ENCODE measurements at regions not wholly inside any gene's neighbourhood (a gene's known extent, or its start where the extent isn't known, plus 50 kb on each side); places are given as distances from the start of the nearest gene placed in this dataset.

DNA sequence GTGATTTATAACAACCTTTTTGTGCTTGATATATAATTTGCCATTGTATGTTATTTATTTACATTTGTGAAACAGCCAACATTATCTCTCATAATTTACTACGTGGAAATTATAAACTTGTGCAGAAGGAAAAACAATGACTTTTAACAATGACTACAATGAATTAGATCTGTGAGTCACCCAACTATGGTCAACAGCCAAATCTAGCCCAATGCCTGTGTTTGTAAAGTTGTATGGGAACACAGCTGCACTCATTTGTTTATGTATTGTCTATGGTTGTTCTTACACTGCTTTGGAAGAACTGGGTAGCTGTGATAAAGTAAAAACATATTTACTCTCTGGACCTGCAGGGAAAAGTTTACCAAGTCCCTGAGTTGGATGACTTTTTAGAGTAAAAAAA, 110.4 kb downstream of the OTOL1 start:
- TF ChIP-seq, protein P1, sequence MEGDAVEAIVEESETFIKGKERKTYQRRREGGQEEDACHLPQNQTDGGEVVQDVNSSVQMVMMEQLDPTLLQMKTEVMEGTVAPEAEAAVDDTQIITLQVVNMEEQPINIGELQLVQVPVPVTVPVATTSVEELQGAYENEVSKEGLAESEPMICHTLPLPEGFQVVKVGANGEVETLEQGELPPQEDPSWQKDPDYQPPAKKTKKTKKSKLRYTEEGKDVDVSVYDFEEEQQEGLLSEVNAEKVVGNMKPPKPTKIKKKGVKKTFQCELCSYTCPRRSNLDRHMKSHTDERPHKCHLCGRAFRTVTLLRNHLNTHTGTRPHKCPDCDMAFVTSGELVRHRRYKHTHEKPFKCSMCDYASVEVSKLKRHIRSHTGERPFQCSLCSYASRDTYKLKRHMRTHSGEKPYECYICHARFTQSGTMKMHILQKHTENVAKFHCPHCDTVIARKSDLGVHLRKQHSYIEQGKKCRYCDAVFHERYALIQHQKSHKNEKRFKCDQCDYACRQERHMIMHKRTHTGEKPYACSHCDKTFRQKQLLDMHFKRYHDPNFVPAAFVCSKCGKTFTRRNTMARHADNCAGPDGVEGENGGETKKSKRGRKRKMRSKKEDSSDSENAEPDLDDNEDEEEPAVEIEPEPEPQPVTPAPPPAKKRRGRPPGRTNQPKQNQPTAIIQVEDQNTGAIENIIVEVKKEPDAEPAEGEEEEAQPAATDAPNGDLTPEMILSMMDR (IDR thresholded peaks at IDR 0.05): no peak
- TF ChIP-seq, protein P2, sequence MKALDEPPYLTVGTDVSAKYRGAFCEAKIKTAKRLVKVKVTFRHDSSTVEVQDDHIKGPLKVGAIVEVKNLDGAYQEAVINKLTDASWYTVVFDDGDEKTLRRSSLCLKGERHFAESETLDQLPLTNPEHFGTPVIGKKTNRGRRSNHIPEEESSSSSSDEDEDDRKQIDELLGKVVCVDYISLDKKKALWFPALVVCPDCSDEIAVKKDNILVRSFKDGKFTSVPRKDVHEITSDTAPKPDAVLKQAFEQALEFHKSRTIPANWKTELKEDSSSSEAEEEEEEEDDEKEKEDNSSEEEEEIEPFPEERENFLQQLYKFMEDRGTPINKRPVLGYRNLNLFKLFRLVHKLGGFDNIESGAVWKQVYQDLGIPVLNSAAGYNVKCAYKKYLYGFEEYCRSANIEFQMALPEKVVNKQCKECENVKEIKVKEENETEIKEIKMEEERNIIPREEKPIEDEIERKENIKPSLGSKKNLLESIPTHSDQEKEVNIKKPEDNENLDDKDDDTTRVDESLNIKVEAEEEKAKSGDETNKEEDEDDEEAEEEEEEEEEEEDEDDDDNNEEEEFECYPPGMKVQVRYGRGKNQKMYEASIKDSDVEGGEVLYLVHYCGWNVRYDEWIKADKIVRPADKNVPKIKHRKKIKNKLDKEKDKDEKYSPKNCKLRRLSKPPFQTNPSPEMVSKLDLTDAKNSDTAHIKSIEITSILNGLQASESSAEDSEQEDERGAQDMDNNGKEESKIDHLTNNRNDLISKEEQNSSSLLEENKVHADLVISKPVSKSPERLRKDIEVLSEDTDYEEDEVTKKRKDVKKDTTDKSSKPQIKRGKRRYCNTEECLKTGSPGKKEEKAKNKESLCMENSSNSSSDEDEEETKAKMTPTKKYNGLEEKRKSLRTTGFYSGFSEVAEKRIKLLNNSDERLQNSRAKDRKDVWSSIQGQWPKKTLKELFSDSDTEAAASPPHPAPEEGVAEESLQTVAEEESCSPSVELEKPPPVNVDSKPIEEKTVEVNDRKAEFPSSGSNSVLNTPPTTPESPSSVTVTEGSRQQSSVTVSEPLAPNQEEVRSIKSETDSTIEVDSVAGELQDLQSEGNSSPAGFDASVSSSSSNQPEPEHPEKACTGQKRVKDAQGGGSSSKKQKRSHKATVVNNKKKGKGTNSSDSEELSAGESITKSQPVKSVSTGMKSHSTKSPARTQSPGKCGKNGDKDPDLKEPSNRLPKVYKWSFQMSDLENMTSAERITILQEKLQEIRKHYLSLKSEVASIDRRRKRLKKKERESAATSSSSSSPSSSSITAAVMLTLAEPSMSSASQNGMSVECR (CRISPR knock-in tag; IDR thresholded peaks at IDR 0.05; ENCODE audit: borderline replicate concordance): no peak
- TF ChIP-seq, protein P3, sequence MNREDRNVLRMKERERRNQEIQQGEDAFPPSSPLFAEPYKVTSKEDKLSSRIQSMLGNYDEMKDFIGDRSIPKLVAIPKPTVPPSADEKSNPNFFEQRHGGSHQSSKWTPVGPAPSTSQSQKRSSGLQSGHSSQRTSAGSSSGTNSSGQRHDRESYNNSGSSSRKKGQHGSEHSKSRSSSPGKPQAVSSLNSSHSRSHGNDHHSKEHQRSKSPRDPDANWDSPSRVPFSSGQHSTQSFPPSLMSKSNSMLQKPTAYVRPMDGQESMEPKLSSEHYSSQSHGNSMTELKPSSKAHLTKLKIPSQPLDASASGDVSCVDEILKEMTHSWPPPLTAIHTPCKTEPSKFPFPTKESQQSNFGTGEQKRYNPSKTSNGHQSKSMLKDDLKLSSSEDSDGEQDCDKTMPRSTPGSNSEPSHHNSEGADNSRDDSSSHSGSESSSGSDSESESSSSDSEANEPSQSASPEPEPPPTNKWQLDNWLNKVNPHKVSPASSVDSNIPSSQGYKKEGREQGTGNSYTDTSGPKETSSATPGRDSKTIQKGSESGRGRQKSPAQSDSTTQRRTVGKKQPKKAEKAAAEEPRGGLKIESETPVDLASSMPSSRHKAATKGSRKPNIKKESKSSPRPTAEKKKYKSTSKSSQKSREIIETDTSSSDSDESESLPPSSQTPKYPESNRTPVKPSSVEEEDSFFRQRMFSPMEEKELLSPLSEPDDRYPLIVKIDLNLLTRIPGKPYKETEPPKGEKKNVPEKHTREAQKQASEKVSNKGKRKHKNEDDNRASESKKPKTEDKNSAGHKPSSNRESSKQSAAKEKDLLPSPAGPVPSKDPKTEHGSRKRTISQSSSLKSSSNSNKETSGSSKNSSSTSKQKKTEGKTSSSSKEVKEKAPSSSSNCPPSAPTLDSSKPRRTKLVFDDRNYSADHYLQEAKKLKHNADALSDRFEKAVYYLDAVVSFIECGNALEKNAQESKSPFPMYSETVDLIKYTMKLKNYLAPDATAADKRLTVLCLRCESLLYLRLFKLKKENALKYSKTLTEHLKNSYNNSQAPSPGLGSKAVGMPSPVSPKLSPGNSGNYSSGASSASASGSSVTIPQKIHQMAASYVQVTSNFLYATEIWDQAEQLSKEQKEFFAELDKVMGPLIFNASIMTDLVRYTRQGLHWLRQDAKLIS (CRISPR knock-in tag; IDR thresholded peaks at IDR 0.05; ENCODE audit: borderline replicate concordance): no peak
- TF ChIP-seq FOXP1 (CRISPR knock-in tag; IDR thresholded peaks at IDR 0.05; ENCODE audit: borderline replicate concordance) (no peak), ETV6 (CRISPR knock-in tag; IDR thresholded peaks at IDR 0.05) (no peak), TCF7 (CRISPR knock-in tag; IDR thresholded peaks at IDR 0.05; ENCODE audit: low read depth) (no peak), SMAD4 (CRISPR knock-in tag; IDR thresholded peaks at IDR 0.05) (no peak)

Data from WTC11 (cell line).